KMS-11 (cell line): ENCODE measurements at regions not wholly inside any gene's neighbourhood (a gene's known extent, or its start where the extent isn't known, plus 50 kb on each side); places are given as distances from the start of the nearest gene placed in this dataset.
A peak's percentile ranks its signal among the peaks of the same experiment; 100 is the strongest.

Experiments
- H2AFZ ChIP-seq: fragments of 200-600 bp; sonication (generic); 2 replicates; pipeline ENCODE4 v1.6.1; 2016; ENCODE audit warnings: antibody characterized with exemption, mixed run types, low read depth
- H3K27ac ChIP-seq: fragments of 200-600 bp; sonication (generic); 2 replicates; pipeline ENCODE4 v1.6.1; 2016; ENCODE audit warnings: mild to moderate bottlenecking, mixed run types
- H3K27me3 ChIP-seq: fragments of 200-600 bp; sonication (generic); 2 replicates; pipeline ENCODE4 v1.6.1; 2017; ENCODE audit warnings: mild to moderate bottlenecking, low read depth, mixed run types, moderate library complexity; ENCODE audit not compliant: insufficient read depth
- H3K36me3 ChIP-seq: fragments of 200-600 bp; sonication (generic); 2 replicates; pipeline ENCODE4 v1.6.1; 2017; ENCODE audit warnings: mild to moderate bottlenecking, mixed run types; ENCODE audit not compliant: insufficient read depth
- H3K4me1 ChIP-seq: fragments of 200-600 bp; sonication (generic); 2 replicates; pipeline ENCODE4 v1.6.1; 2016; ENCODE audit warnings: mild to moderate bottlenecking, low read depth, mixed run types; ENCODE audit not compliant: poor library complexity, severe bottlenecking
- H3K4me2 ChIP-seq: fragments of 200-600 bp; sonication (generic); 2 replicates; pipeline ENCODE4 v1.7.0; 2016; ENCODE audit warnings: mild to moderate bottlenecking, mixed run types
- H3K4me3 ChIP-seq: fragments of 200-600 bp; sonication (generic); IDR thresholded peaks from 2 replicates; pipeline ENCODE4 v1.6.1; 2017; ENCODE audit warnings: low read depth, low read length, mixed read lengths; ENCODE audit not compliant: insufficient read depth
- H3K79me2 ChIP-seq: fragments of 200-600 bp; sonication (generic); 2 replicates; pipeline ENCODE4 v1.6.1; 2016; ENCODE audit warnings: low read depth, mixed run types; ENCODE audit not compliant: insufficient read depth
- H3K9ac ChIP-seq: fragments of 200-600 bp; sonication (generic); 2 replicates; pipeline ENCODE4 v1.6.1; 2016; ENCODE audit warnings: mild to moderate bottlenecking, mixed run types
- H4K20me1 ChIP-seq: fragments of 200-600 bp; sonication (generic); 2 replicates; pipeline ENCODE4 v1.6.1; 2016; ENCODE audit warnings: mild to moderate bottlenecking, mixed run types; ENCODE audit not compliant: insufficient read depth
- TF ChIP-seq, protein P1 (sequence below): fragments of 200-600 bp; sonication (generic); conservative IDR thresholded peaks from 2 replicates; pipeline ENCODE4 v1.6.1; 2017; ENCODE audit warnings: low read depth, mild to moderate bottlenecking, antibody characterized with exemption, low read length, moderate library complexity, mixed read lengths

DNA sequence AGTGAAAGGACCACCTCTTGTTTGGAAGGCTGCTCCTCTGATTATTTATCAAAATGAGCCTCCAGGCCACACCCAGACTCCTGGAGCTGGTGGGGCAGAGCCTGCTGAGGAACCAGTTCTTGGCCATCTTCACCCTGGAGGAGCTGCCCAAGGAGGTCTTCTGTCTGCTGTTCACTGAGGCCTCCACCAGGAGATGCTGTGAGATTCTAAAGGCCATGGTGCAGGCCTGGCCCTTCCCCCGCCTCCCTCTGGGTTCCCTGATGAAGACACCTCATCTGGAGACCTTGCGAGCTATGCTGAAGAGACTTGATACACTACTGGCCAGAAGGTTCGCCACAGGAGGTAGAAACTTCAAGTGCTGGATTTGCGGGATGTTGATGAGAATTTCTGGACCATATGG is 61.7 kb upstream of the GJA8 start:
- H3K4me2 ChIP-seq = no peak overlapping the region
- H3K79me2 ChIP-seq = no peaks in the 10 kb centered on the region
- no peak overlapping the region for H2AFZ ChIP-seq
- no peaks in the 10 kb centered on the region for H3K27me3 ChIP-seq
- TF ChIP-seq, protein P1, sequence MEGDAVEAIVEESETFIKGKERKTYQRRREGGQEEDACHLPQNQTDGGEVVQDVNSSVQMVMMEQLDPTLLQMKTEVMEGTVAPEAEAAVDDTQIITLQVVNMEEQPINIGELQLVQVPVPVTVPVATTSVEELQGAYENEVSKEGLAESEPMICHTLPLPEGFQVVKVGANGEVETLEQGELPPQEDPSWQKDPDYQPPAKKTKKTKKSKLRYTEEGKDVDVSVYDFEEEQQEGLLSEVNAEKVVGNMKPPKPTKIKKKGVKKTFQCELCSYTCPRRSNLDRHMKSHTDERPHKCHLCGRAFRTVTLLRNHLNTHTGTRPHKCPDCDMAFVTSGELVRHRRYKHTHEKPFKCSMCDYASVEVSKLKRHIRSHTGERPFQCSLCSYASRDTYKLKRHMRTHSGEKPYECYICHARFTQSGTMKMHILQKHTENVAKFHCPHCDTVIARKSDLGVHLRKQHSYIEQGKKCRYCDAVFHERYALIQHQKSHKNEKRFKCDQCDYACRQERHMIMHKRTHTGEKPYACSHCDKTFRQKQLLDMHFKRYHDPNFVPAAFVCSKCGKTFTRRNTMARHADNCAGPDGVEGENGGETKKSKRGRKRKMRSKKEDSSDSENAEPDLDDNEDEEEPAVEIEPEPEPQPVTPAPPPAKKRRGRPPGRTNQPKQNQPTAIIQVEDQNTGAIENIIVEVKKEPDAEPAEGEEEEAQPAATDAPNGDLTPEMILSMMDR = peak; percentile 43; the same call in 1 of the 2 replicates
- no peaks in the 10 kb centered on the region for H4K20me1 ChIP-seq
- H3K9ac ChIP-seq = no peak overlapping the region
- H3K36me3 ChIP-seq = no peaks in the 10 kb centered on the region
- H3K4me3 ChIP-seq = no peak overlapping the region
- H3K27ac ChIP-seq = no peak overlapping the region
- no peaks in the 10 kb centered on the region for H3K4me1 ChIP-seq

DNA sequence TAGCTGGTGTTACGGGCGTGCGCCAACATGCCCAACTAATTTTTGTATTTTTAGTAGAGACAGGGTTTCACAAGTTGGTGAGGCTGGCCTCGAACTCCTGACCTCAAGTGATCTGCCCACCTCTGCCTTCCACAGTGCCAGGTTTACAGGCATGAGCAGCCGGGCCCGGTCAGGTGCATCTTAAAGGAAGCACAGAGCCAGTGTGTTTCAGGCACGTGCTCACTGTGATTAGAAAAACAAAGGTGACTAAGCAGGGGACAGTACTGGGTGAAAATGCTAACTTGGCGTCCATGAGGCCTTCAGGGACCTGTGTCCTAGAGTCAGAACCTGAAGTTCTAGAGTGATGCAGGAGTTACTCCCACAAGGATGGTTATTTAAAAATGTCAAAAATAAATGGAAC is 60.0 kb upstream of the GJA8 start:
- TF ChIP-seq, protein P1 = no peak
- no peak overlapping the region for H2AFZ ChIP-seq
- no peak overlapping the region for H3K27ac ChIP-seq
- H3K9ac ChIP-seq = no peak overlapping the region
- H3K4me2 ChIP-seq = no peak overlapping the region
- no peaks in the 10 kb centered on the region for H4K20me1 ChIP-seq
- no peaks in the 10 kb centered on the region for H3K36me3 ChIP-seq
- no peak overlapping the region for H3K4me3 ChIP-seq
- no peaks in the 10 kb centered on the region for H3K27me3 ChIP-seq
- no peaks in the 10 kb centered on the region for H3K4me1 ChIP-seq
- H3K79me2 ChIP-seq = no peaks in the 10 kb centered on the region

DNA sequence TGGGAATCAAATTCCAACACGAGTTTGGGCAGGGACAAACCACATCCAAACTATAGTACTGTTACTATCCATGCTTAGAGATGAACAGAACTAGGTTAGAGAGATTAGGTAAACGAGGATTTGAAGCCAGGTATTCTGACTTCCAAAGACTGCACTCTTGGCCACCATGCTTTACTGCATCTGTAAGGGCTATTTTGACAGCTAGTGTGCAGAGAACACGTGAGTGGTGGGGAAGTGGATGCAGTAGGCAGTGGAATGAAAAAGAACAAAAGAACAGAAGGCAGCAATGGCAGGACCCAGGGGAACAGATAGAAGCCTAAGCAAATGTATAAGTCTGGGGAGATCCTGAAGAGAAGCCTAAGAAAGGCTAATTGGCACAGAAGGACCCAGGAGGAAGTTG is 59.1 kb upstream of the GJA8 start:
- Histone ChIP-seq H3K79me2 (no peaks in the 10 kb centered on the region), H3K27ac (no peak overlapping the region), H3K36me3 (no peaks in the 10 kb centered on the region), H3K27me3 (no peaks in the 10 kb centered on the region), H2AFZ (no peak overlapping the region), H3K4me2 (no peak overlapping the region), H3K4me3 (no peak overlapping the region), H3K9ac (no peak overlapping the region), H4K20me1 (no peaks in the 10 kb centered on the region), H3K4me1 (no peaks in the 10 kb centered on the region)
- TF ChIP-seq, protein P1 = no peak

DNA sequence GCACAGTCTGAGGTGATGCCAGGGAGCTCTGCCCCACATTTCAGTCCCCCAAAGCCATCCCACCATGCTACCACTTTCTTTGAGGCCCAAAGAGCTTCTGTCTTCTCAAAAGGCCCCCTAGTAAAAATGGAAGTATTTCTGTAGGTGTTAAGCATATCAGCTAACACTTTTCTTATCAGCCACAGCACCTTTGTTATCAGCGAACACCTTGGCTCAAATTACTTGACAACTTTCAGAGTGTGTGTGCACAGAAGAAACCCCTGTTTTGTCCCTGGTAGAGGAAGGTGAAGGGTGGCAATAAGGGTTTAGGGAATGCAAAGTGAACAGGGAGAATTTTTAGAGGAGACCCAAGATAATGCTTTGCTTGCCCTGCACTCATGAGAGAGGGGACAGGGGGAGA is 54.8 kb upstream of the GJA8 start:
- Histone ChIP-seq H3K4me3 (no peak overlapping the region), H3K27me3 (no peaks in the 10 kb centered on the region), H4K20me1 (no peaks in the 10 kb centered on the region), H3K9ac (no peak overlapping the region), H3K27ac (no peak overlapping the region), H3K79me2 (no peaks in the 10 kb centered on the region), H3K36me3 (no peaks in the 10 kb centered on the region), H2AFZ (no peak overlapping the region), H3K4me2 (no peak overlapping the region), H3K4me1 (no peaks in the 10 kb centered on the region)
- TF ChIP-seq, protein P1 = no peak
